ENCODE measurements at regions not wholly inside any gene's neighbourhood (a gene's known extent, or its start where the extent isn't known, plus 50 kb on each side); places are given as distances from the start of the nearest gene placed in this dataset.

GRCh38 chr9:12413986-12414385, 279.2 kb upstream of the TYRP1 start:
- H3K27me3 ChIP-seq = no peaks in the 10 kb centered on the region
- ATAC-seq = no peak
- no peaks in the 10 kb centered on the region for H3K9me3 ChIP-seq
- no peak overlapping the region for H3K4me3 ChIP-seq
- intact Hi-C loops (cut with DNase I) = no loop called here
- no peak overlapping the region for H3K27ac ChIP-seq
- H3K36me3 ChIP-seq = no peaks in the 10 kb centered on the region
- no peak for FAIRE-seq
- no peaks in the 10 kb centered on the region for H3K4me1 ChIP-seq
- TF ChIP-seq, protein P1, sequence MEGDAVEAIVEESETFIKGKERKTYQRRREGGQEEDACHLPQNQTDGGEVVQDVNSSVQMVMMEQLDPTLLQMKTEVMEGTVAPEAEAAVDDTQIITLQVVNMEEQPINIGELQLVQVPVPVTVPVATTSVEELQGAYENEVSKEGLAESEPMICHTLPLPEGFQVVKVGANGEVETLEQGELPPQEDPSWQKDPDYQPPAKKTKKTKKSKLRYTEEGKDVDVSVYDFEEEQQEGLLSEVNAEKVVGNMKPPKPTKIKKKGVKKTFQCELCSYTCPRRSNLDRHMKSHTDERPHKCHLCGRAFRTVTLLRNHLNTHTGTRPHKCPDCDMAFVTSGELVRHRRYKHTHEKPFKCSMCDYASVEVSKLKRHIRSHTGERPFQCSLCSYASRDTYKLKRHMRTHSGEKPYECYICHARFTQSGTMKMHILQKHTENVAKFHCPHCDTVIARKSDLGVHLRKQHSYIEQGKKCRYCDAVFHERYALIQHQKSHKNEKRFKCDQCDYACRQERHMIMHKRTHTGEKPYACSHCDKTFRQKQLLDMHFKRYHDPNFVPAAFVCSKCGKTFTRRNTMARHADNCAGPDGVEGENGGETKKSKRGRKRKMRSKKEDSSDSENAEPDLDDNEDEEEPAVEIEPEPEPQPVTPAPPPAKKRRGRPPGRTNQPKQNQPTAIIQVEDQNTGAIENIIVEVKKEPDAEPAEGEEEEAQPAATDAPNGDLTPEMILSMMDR (IDR thresholded peaks at IDR 0.05) = no peak
- no peak for DNase-seq
- WGBS, 2 donors = 42 to 50% methylated on average over 2 of the region's 2 CpGs

DNA sequence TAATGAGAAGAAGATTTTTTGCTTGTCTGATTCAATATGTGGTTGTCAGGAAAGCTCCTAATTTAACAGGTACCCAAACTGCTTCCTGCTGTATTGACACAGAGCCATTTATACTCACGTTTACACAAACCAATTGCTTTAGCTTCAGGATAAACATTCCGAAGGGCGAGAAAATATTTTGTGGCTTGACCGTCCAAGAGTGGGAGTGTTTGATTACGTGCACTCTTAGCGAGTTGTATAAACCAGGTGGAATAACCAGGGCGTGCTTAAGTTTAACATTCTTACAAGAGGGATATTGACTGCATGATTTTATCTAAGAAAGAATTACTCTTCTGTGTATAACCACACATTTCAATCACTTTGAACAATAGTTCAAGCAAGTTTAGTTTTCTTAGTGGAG, 278.7 kb upstream of the TYRP1 start:
- ATAC-seq (no peak), DNase-seq (no peak), FAIRE-seq (no peak)
- 20 to 24% methylated on average over 7 of the region's 7 CpGs for WGBS, 2 donors
- H3K27me3 ChIP-seq = no peaks in the 10 kb centered on the region
- no peaks in the 10 kb centered on the region for H3K4me1 ChIP-seq
- no peak overlapping the region for H3K27ac ChIP-seq
- intact Hi-C loops (cut with DNase I) = no loop called here
- no peaks in the 10 kb centered on the region for H3K9me3 ChIP-seq
- H3K4me3 ChIP-seq = no peak overlapping the region
- TF ChIP-seq, protein P1 (IDR thresholded peaks at IDR 0.05) = no peak
- no peaks in the 10 kb centered on the region for H3K36me3 ChIP-seq

GRCh38 chr9:12415361-12415760, 277.8 kb upstream of the TYRP1 start:
- TF ChIP-seq, protein P1 (IDR thresholded peaks at IDR 0.05) = no peak
- intact Hi-C loops (cut with DNase I) = no loop called here
- Histone ChIP-seq H3K27me3 (no peaks in the 10 kb centered on the region), H3K4me3 (no peak overlapping the region), H3K4me1 (no peaks in the 10 kb centered on the region), H3K27ac (no peak overlapping the region), H3K36me3 (no peaks in the 10 kb centered on the region), H3K9me3 (no peaks in the 10 kb centered on the region)
- no peak for ATAC-seq
- 93 to 97% methylated on average over 2 of the region's 2 CpGs for WGBS, 2 donors
- no peak for FAIRE-seq
- DNase-seq = no peak

DNA sequence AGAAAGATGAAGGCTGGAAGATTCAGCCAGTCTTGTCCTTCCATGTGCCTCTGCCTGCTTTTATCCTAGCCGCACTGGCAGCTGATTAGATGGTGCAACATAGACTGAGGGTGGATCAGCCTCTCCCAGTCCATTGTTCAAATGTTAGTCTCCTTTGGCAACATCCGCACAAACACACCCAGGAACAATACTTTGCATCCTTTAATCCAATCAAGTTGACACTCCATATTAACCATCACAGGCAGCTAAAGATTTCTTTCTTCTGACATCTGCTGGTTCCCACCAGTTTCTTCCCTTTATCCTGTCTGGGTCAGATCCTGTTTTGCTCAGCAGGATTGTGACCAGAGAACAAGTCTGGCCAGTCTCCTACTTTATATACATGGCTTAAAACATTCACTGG, 276.5 kb upstream of the TYRP1 start:
- H3K9me3 ChIP-seq = no peaks in the 10 kb centered on the region
- H3K27me3 ChIP-seq = peaks cover 0 to 2% (median 0%) of the 10 kb centered on the region in 4 donors
- TF ChIP-seq, protein P1 (IDR thresholded peaks at IDR 0.05) = no peak
- ATAC-seq (no peak), DNase-seq (no peak), FAIRE-seq (no peak)
- H3K27ac ChIP-seq = no peak overlapping the region
- no peaks in the 10 kb centered on the region for H3K4me1 ChIP-seq
- H3K36me3 ChIP-seq = no peaks in the 10 kb centered on the region
- WGBS, 2 donors = 89 to 96% methylated on average over 2 of the region's 2 CpGs
- intact Hi-C loops (cut with DNase I) = no loop called here
- H3K4me3 ChIP-seq = no peak overlapping the region

DNA sequence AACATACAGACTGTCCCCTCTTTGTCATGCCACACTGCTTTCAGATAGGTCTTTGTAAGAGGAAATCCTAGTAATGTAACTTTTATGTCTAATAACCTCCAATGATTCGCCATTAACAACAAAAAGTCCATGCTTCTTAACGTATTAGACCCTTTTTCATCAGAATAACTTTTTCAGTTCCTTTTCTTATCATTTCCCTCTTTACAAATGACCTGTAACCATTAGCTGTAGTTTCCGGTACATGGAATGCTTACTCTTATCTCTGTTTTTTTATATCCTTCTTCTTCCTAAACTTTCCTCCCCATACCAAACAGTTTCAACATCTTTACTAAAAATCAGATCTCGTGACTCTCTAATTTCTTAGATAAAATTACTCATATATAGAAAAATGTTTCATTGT, 268.9 kb upstream of the TYRP1 start:
- Histone ChIP-seq H3K9me3 (no peaks in the 10 kb centered on the region), H3K4me1 (no peaks in the 10 kb centered on the region), H3K4me3 (no peak overlapping the region), H3K27me3 (peaks cover 0 to 2% (median 0%) of the 10 kb centered on the region in 4 donors), H3K36me3 (no peaks in the 10 kb centered on the region), H3K27ac (no peak overlapping the region)
- FAIRE-seq (no peak), ATAC-seq (no peak), DNase-seq (no peak)
- 64 to 65% methylated on average over 4 of the region's 4 CpGs for WGBS, 2 donors
- intact Hi-C loops (cut with DNase I) = no loop called here
- TF ChIP-seq, protein P1 (IDR thresholded peaks at IDR 0.05) = no peak

Data from pancreas (tissue), 10 donors.